HCT116 (cell line): ENCODE measurements at regions not wholly inside any gene's neighbourhood (a gene's known extent, or its start where the extent isn't known, plus 50 kb on each side); places are given as distances from the start of the nearest gene placed in this dataset.
"Not testable (repeated sequence)": the region's sequence is repeated elsewhere in the genome, so short reads cannot be mapped to it uniquely, and the experiment has no call there.

ENCODE experiments used
- ATAC-seq: fragments of 200-7000 bp; cut with Tn5 transposase; 2 replicates; pipeline ENCODE4 v1.9.1; 2020; ENCODE audit warnings: mild to moderate bottlenecking, moderate library complexity
- BruUV-seq: library from RNA; stranded (reverse); fragments of 400-500 nt; replicated peaks from 2 replicates; lab custom pipeline; 2021; lab: Mats Ljungman, UMichigan
- CTCF ChIA-PET: fragments of 300-600 bp; sonication (Branson Sonifier 250); formaldehyde crosslinking; loops from one replicate; lab custom pipeline; 2021; ENCODE audit warnings: antibody characterized with exemption; lab: Charles Lee
- POLR2A ChIA-PET: fragments of 300-600, 350-600 bp; sonication (Branson Sonifier 250); formaldehyde crosslinking; loops from one replicate; lab custom pipeline; 2021; ENCODE audit warnings: antibody characterized with exemption; lab: Charles Lee
- RAD21 ChIA-PET, 2 experiments: fragments of 300-600 bp; sonication (Branson Sonifier 250); formaldehyde crosslinking; loops; one replicate each; lab custom pipeline; 2023; ENCODE audit warnings: low total read pairs in 2 of 2; ENCODE audit not compliant: uncharacterized antibody in 2 of 2, unreplicated experiment in 2 of 2, low non-redundant PET in 1 of 2; lab: Charles Lee
- DNase-seq: peaks from one replicate; pipeline ENCODE4 v3.0.0-alpha.2; 2010; ENCODE audit warnings: low read depth, low spot score
- H2AFZ ChIP-seq: fragments of 200-600 bp; shearing (Covaris generic), sonication (generic); 2 replicates; pipeline ENCODE4 v1.6.1; 2017; ENCODE audit warnings: low read depth, mixed run types, mixed read lengths, antibody characterized with exemption, low read length; ENCODE audit not compliant: poor library complexity, severe bottlenecking
- H3K27ac ChIP-seq: 2 replicates; pipeline ENCODE4 v1.5.1; 2012; ENCODE audit warnings: low read depth, low read length
- H3K27me3 ChIP-seq: fragments of 200-600 bp; sonication (generic); 2 replicates; pipeline ENCODE4 v1.6.1; 2016; ENCODE audit warnings: mixed run types, low read length, mixed read lengths; ENCODE audit not compliant: insufficient read depth
- H3K36me3 ChIP-seq, 2 experiments: fragments of 200-500 bp in 1 of 2; fragments of 200-600 bp in 1 of 2; sonication (Bioruptor generic) in 1 of 2; sonication (generic) in 1 of 2; 2 replicates each; pipeline versions ENCODE4 v1.5.1 to v1.6.1; 2014 to 2016; ENCODE audit warnings: low read length in 2 of 2, inconsistent platforms in 1 of 2, mixed read lengths in 1 of 2, mixed run types in 1 of 2; ENCODE audit not compliant: insufficient read depth in 2 of 2, control insufficient read depth in 1 of 2
- H3K4me1 ChIP-seq, 2 experiments: fragments of 200-600 bp in 1 of 2; sonication (generic) in 1 of 2; 2 replicates each; pipeline versions ENCODE4 v1.5.1 to v1.6.1; 2012 to 2017; ENCODE audit warnings: low read length in 2 of 2, inconsistent platforms in 1 of 2, mild to moderate bottlenecking in 1 of 2, mixed read lengths in 1 of 2, mixed run types in 1 of 2, moderate library complexity in 1 of 2; ENCODE audit not compliant: insufficient read depth in 2 of 2, control insufficient read depth in 1 of 2
- H3K4me2 ChIP-seq: fragments of 200-600 bp; sonication (generic); 2 replicates; pipeline ENCODE4 v1.6.1; 2017; ENCODE audit warnings: mixed run types, low read length, mixed read lengths
- H3K4me3 ChIP-seq, 2 experiments: fragments of 200-600 bp in 1 of 2; sonication (generic) in 1 of 2; replicated peaks in 1 of 2; 2 replicates each; pipeline ENCODE4 v1.5.1; 2011 to 2016; ENCODE audit warnings: low read length in 2 of 2, control low read depth in 1 of 2, low read depth in 1 of 2, mild to moderate bottlenecking in 1 of 2, mixed read lengths in 1 of 2, mixed run types in 1 of 2
- H3K79me2 ChIP-seq: fragments of 200-600 bp; sonication (generic); 2 replicates; pipeline ENCODE4 v1.6.1; 2017; ENCODE audit warnings: mild to moderate bottlenecking, mixed run types, low read length, moderate library complexity, mixed read lengths; ENCODE audit not compliant: insufficient read depth
- H3K9ac ChIP-seq: fragments of 200-600 bp; sonication (generic); 2 replicates; pipeline ENCODE4 v1.6.1; 2016; ENCODE audit warnings: low read length, mixed read lengths
- H3K9me2 ChIP-seq: fragments of 200-600 bp; sonication (generic), shearing (Covaris generic); 2 replicates; pipeline ENCODE4 v1.6.1; 2017; ENCODE audit warnings: mixed run types, mild to moderate bottlenecking, moderate library complexity; ENCODE audit not compliant: insufficient read depth
- H3K9me3 ChIP-seq, 2 experiments: fragments of 200-500 bp in 1 of 2; fragments of 200-600 bp in 1 of 2; sonication (Bioruptor generic) in 1 of 2; sonication (generic) in 1 of 2; 2 replicates each; pipeline ENCODE4 v1.6.1; 2014 to 2017; ENCODE audit warnings: low read length in 2 of 2, mixed read lengths in 2 of 2, inconsistent platforms in 1 of 2, low read depth in 1 of 2, mild to moderate bottlenecking in 1 of 2, mixed run types in 1 of 2, moderate library complexity in 1 of 2; ENCODE audit not compliant: control insufficient read depth in 1 of 2, insufficient read depth in 1 of 2
- H4K20me1 ChIP-seq: fragments of 200-600 bp; sonication (generic), shearing (Covaris generic); 2 replicates; pipeline ENCODE4 v1.6.1; 2017; ENCODE audit warnings: mixed run types, mild to moderate bottlenecking, moderate library complexity; ENCODE audit not compliant: insufficient read depth
- CEBPB ChIP-seq: IDR thresholded peaks from 2 replicates; pipeline ENCODE4 v1.6.1; 2012; ENCODE audit warnings: low read depth
- intact Hi-C: fragments of 100-400 bp; cut with micrococcal nuclease; formaldehyde crosslinking; loops from 2 replicates; pipeline ENCODE4 v1.10.0; 2022

DNA sequence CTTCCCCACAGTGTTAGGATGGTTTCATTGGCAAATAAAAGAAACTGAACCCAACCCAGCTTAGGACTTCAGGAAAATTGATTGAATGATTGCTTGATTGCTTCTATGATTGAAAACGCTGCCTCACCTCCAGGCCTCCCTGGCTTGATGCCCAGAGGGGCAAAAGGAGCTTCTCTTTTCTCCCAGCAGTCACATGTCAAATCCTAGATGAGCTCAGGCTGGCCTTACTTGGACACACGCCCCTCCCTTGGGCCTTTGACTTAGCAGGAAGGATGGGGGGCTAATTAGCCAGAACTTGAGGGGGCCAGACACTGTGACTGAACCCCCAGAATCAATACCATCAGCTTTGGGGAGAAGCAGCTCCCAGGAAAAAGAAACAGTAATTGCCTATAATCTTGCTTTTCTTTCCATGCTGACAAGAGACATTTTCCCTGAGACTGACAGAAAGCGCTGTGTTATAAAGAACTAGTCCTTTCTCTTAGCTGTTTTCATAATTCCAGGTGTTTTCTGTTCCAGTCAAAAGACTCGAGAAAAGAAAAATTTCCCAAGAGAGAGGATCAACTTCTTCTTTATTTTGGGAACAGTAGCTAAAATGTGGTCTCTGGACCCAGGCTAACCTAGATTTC lies 50.8 kb upstream of the ATP5PO start:
- Histone ChIP-seq H3K4me3 (no peak overlapping the region), H4K20me1 (no peaks in the 10 kb centered on the region), H3K9ac (no peak overlapping the region), H3K27me3 (no peaks in the 10 kb centered on the region), H3K4me1 (peaks cover 6 to 22% of the 10 kb centered on the region in 2 experiments; a peak in 3 of 4 replicates), H3K9me3 (no peaks in the 10 kb centered on the region), H3K9me2 (no peaks in the 10 kb centered on the region), H3K27ac (no peak overlapping the region), H3K36me3 (no peaks in the 10 kb centered on the region), H2AFZ (no peak overlapping the region), H3K79me2 (no peaks in the 10 kb centered on the region), H3K4me2 (no peak overlapping the region)
- RAD21 ChIA-PET: no interaction called here
- intact Hi-C loops: no loop called here
- TF ChIP-seq CEBPB: no peak
- BruUV-seq: no TSS peak
- POLR2A ChIA-PET: no interaction called here
- ATAC-seq (no peak), DNase-seq (no peak)
- CTCF ChIA-PET: no interaction called here

- H3K9me2 ChIP-seq, H4K20me1 ChIP-seq, RAD21 ChIA-PET, intact Hi-C loops, H2AFZ ChIP-seq, H3K27ac ChIP-seq, DNase-seq, H3K4me3 ChIP-seq, H3K36me3 ChIP-seq, H3K9ac ChIP-seq, ATAC-seq, H3K4me2 ChIP-seq, BruUV-seq, CTCF ChIA-PET, POLR2A ChIA-PET, H3K27me3 ChIP-seq, H3K9me3 ChIP-seq, H3K79me2 ChIP-seq: not testable (repeated sequence)
- H3K4me1 ChIP-seq: peaks cover 2 to 16% of the 10 kb centered on the region in 2 experiments; a peak in 2 of 4 replicates
Observed at GRCh38 chr21:33965662-33966061, 50.1 kb upstream of the ATP5PO start.
